A673 (cell line): ENCODE measurements at regions not wholly inside any gene's neighbourhood (a gene's known extent, or its start where the extent isn't known, plus 50 kb on each side); places are given as distances from the start of the nearest gene placed in this dataset.

Source experiments
- BruUV-seq: library from RNA; stranded (reverse); fragments of 400-500 nt; replicated peaks from 2 replicates; lab custom pipeline; 2021; lab: Mats Ljungman, UMichigan
- CTCF ChIA-PET: fragments of 300-600 bp; sonication (Branson Sonifier 250); formaldehyde crosslinking; loops from one replicate; lab custom pipeline; 2022; ENCODE audit warnings: antibody characterized with exemption; lab: Charles Lee
- POLR2A ChIA-PET: fragments of 300-600 bp; sonication (Branson Sonifier 250); formaldehyde crosslinking; loops from one replicate; lab custom pipeline; 2022; ENCODE audit warnings: antibody characterized with exemption; ENCODE audit not compliant: low non-redundant PET; lab: Charles Lee
- DNase-seq: peaks from one replicate; pipeline ENCODE4 v3.0.0-alpha.2; 2015; ENCODE audit warnings: low spot score
- H3K27ac ChIP-seq: fragments of 200-600 bp; sonication (generic); 2 replicates; pipeline ENCODE4 v1.5.1; 2016; ENCODE audit warnings: mixed run types, low read depth, mild to moderate bottlenecking, mixed read lengths, antibody characterized with exemption, low read length; ENCODE audit not compliant: poor library complexity, severe bottlenecking
- H3K27me3 ChIP-seq: fragments of 200-600 bp; sonication (generic); replicated peaks from 2 replicates; pipeline ENCODE4 v1.6.1; 2017; ENCODE audit warnings: mixed run types, low read depth, mild to moderate bottlenecking, mixed read lengths, antibody characterized with exemption, low read length; ENCODE audit not compliant: insufficient read depth, poor library complexity
- H3K36me3 ChIP-seq: fragments of 200-600 bp; sonication (generic); 2 replicates; pipeline ENCODE4 v1.6.1; 2016; ENCODE audit warnings: mixed run types, mild to moderate bottlenecking, mixed read lengths, antibody characterized with exemption, low read length; ENCODE audit not compliant: insufficient read depth, poor library complexity, severe bottlenecking
- H3K4me1 ChIP-seq: fragments of 200-600 bp; sonication (generic); 2 replicates; pipeline ENCODE4 v1.6.1; 2017; ENCODE audit warnings: mixed run types, mild to moderate bottlenecking, mixed read lengths, antibody characterized with exemption, low read length; ENCODE audit not compliant: insufficient read depth, poor library complexity, severe bottlenecking
- H3K4me3 ChIP-seq: fragments of 200-600 bp; sonication (generic); 2 replicates; pipeline ENCODE4 v1.5.1; 2016; ENCODE audit warnings: low read depth, mixed run types, mild to moderate bottlenecking, mixed read lengths, low read length; ENCODE audit not compliant: poor library complexity, severe bottlenecking
- H3K9me3 ChIP-seq: fragments of 200-600 bp; sonication (generic); 2 replicates; pipeline ENCODE4 v1.6.1; 2016; ENCODE audit warnings: mixed run types, low read depth, mild to moderate bottlenecking, mixed read lengths, antibody characterized with exemption, low read length; ENCODE audit not compliant: poor library complexity, severe bottlenecking
- CTCF ChIP-seq: fragments of 300-800, 200-600 bp; sonication (generic); conservative IDR thresholded peaks from 2 replicates; pipeline ENCODE4 v1.5.1; 2017; ENCODE audit warnings: low read depth, mild to moderate bottlenecking, antibody characterized with exemption, low read length, moderate library complexity, mixed read lengths
- EZH2 ChIP-seq: fragments of 200-600 bp; sonication (generic); IDR thresholded peaks from 2 replicates; pipeline ENCODE4 v1.6.1; 2017; ENCODE audit warnings: borderline replicate concordance, low read depth, mild to moderate bottlenecking, mixed read lengths, antibody characterized with exemption, low read length; ENCODE audit not compliant: poor library complexity, severe bottlenecking
- intact Hi-C: fragments of 100-400 bp; cut with micrococcal nuclease; formaldehyde crosslinking; loops from one replicate; pipeline ENCODE4 v1.10.0; 2022; ENCODE audit not compliant: unreplicated experiment

GRCh38 chr12:111150360-111150759 is 218.5 kb downstream of the PHETA1 start:
- POLR2A ChIA-PET: no interaction called here
- TF ChIP-seq CTCF (no peak), EZH2 (no peak)
- H3K27me3 ChIP-seq: no peaks in the 10 kb centered on the region
- no TSS peak for BruUV-seq
- intact Hi-C loops: loop anchor here (5.0 kb wide), 1 partner anchor 147 kb away; no protein-coding TSS in a partner anchor
- H3K4me1 ChIP-seq: peaks cover 4% of the 10 kb centered on the region
- H3K9me3 ChIP-seq: no peaks in the 10 kb centered on the region
- H3K36me3 ChIP-seq: no peaks in the 10 kb centered on the region
- CTCF ChIA-PET: no interaction called here
- no peak overlapping the region for H3K4me3 ChIP-seq
- DNase-seq: no peak
- H3K27ac ChIP-seq: no peak overlapping the region

GRCh38 chr12:111149299-111149698 is 219.6 kb downstream of the PHETA1 start:
- BruUV-seq: no TSS peak
- Histone ChIP-seq H3K4me1 (peaks cover 4% of the 10 kb centered on the region), H3K4me3 (no peak overlapping the region), H3K9me3 (no peaks in the 10 kb centered on the region), H3K36me3 (no peaks in the 10 kb centered on the region), H3K27me3 (no peaks in the 10 kb centered on the region), H3K27ac (no peak overlapping the region)
- intact Hi-C loops: no loop called here
- ChIA-PET CTCF (interaction anchor here (0.6 to 1.0 kb wide), 2 partner anchors 31 to 149 kb away, joined by 3 to 5 read pairs; no protein-coding TSS in a partner anchor), POLR2A (no interaction called here)
- no peak for DNase-seq
- TF ChIP-seq CTCF: 0 out of 2 replicates have a peak, but pooled peaks have one; percentile 25
- no peak for TF ChIP-seq EZH2

GRCh38 chr12:111148005-111148404 is 220.9 kb downstream of the PHETA1 start:
- POLR2A ChIA-PET: no interaction called here
- Histone ChIP-seq H3K27me3 (no peaks in the 10 kb centered on the region), H3K27ac (no peak overlapping the region), H3K4me3 (no peak overlapping the region), H3K9me3 (no peaks in the 10 kb centered on the region), H3K4me1 (peaks cover 4% of the 10 kb centered on the region), H3K36me3 (no peaks in the 10 kb centered on the region)
- TF ChIP-seq EZH2: no peak
- TF ChIP-seq CTCF: no peak
- intact Hi-C loops: no loop called here
- no peak for DNase-seq
- BruUV-seq: no TSS peak
- CTCF ChIA-PET: no interaction called here
